NCI-H2227 (cell line): ENCODE measurements at regions not wholly inside any gene's neighbourhood (a gene's known extent, or its start where the extent isn't known, plus 50 kb on each side); places are given as distances from the start of the nearest gene placed in this dataset.
A peak's percentile ranks its signal among the peaks of the same experiment; 100 is the strongest.

Experiments used
- DNase-seq: peaks from one replicate; lab custom pipeline; 2025; ENCODE audit not compliant: unreplicated experiment; lab: John Stamatoyannopoulos, UW

DNA sequence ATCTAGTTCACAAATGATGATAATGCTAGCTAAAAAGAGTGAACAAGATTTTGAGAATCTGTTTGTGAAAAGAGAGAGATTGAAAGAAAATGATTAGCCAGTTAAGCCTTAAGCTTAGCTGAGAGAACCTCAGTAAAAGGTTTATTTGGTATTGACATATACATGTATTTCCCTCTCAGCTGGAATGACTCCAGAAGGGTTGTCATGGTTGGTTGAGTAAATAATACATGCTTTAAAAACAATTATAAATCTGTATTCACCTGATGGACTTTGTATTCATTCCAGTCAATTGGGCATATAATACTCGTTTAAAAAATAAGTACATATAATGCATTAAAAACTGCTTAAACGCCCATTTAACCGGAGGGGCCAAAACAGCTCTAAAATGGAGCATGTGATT lies 181.4 kb downstream of the GRB14 start:
- DNase-seq: no peak

DNA sequence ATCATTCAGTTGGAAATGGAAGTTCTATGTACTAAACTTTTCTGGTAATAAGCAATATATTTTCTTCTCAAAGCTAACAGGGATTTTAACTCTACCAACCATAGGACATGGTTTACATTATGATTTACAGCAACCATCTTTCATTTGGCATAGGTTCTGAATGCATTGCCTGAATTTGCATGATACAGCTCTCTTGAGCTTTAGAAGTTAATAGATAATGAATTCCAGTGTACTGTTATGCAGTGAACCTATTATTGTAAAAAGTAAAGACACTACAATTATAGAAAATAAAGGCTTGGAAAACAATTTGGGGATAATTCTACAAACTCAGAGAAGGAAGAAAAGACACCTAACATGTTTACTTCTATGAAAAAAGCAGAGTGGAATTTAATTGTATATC lies 182.0 kb downstream of the GRB14 start:
- no peak for DNase-seq

DNA sequence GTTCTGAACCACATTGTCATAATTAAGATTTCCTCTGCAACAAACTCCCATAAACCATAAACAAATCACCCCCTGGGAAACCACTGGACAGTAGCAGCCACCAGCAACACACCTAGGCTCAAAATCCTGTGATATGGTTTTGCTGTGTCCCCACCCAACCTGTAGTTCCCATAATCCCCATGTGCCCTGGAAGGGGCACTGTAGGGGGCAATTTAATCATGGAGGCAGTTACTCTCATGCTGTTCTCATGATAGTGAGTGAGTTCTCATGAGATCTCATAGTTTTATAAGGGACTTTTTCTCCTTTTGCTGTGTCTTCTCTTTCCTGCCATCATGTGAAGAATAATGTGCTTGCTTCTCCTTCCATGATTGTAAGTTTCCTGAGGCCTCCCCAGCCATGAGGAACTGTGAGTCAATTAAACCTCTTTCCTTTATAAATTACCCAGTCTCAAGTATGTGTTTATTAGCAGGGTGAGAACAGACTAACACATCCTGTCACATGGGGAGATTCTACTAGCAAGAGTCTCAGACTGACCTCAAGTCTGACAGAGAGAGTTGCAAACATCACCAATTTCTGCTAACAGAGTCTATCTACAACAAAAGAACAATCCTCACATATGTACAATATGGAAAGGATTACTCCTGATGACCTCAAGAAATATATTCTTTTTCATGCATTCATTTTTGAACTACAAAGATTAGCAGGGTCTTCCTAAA lies 182.6 kb downstream of the GRB14 start:
- no peak for DNase-seq

DNA sequence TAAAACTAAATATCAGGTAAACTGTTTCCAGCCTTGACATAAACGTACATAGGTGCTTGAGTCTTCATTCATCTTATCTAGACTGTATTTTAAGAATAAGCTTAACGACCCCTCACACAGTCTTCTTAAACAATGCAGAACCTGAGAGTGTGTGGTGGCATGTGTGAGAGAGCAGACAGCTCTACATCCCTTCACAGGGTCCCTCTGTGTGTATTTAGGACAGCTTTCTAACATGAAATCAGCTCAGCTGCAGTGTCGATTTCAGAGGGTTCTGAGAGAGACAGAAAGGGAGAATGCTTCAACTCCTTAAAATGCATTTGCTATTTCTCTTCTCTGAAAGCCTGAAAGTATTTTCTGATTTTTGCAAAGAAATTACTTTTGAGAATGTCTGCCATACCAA lies 185.2 kb downstream of the GRB14 start:
- DNase-seq: no peak

DNA sequence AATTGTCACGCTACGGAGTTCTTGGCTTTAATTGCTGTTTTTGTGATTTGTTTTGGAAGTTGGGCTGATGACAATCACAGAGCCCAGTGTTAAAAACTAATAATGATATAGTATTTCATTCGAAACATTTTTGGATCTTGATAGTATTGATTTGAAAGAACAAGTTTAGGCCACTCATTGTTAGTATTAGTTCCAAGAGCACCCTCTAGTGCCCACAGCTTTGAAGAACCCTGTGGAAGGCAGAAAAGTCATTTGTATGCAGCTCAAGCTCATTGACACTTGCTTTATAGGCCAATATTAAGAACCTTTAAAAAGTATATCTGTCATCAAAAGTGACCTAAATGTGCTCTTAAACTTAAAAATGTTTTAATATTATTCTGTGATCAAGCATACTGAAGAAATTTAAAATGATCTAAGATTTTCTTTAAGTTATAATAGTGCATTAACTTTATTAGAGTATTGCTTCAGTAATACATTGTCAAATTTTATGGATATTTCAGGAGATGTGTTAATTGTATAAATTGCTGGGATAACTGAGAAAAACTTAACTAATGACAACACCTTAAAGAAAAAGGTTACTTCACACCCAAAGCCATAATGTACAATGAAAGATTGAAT lies 191.0 kb downstream of the GRB14 start:
- DNase-seq: peak; percentile 76

DNA sequence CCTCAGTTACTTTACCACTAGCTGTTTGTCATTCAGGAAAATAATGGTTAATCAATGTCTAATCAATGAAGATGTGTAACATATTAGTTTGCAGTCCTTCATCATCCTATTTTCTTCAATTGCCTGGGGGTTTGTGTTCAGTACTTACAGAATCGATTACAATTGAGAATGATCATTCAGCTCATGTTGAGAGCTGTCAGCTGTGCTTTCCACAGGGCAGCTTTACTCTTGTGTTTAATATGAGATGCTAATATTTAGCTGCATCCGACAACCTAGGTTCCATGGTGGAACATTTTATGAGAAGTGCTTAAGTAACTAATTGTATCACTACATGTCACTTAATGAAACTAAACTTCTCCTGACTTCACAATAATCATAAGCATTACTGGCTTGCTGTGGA lies 191.9 kb downstream of the GRB14 start:
- no peak for DNase-seq

DNA sequence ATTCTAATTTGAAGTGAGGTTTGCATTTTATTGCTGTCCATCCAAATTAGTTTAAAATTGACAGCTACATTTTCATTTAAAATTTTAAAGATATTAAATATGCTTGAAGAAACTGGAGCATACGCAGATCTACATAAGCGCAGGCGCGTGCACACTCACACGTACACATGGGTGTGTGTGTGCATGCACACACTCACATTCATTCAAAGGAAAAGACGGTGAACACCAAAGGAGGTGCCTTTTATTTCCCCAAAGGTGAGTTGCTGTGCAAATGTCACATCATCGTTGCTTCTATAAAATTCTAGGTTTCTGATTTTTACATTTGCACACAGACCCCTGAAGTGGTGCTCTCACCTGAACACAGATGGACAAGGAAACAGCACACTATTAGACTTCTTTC lies 194.2 kb downstream of the GRB14 start:
- no peak for DNase-seq

DNA sequence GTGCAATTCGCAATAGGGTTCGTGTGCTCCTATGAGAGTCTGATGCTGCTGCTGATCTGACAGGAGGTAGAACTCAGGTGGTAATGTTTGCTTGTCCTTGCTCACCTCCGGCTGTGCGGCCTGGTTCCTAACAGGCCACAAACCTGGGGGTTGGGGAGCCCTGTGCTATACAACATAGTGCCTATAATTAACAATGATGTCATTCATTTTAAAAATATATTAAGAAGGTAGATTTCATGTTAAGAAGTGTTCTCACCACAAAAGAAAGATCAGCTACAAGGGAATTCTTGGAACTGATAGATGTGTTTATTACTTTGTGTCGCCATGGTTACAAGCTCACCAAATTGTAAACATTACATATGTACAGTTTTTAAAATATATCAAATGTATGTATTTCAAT lies 200.5 kb downstream of the GRB14 start:
- DNase-seq: no peak

DNA sequence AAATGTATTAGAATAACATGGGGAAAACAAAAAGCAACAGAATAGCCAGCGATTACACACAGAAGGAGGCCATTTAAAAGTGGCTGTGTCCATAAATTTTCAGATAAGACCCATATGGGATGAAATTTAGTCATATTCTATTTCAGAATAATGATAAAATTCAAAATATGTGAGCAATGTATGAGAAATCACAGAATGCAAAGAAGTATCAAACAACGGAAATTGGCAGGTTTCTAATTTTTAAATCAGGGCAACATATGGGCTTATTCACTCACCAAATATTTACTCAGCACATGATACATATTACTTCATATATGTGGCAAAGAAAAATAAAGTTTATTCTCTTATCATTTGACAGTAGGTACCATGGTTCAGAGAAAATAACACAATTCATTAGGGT lies 208.5 kb downstream of the GRB14 start:
- no peak for DNase-seq

DNA sequence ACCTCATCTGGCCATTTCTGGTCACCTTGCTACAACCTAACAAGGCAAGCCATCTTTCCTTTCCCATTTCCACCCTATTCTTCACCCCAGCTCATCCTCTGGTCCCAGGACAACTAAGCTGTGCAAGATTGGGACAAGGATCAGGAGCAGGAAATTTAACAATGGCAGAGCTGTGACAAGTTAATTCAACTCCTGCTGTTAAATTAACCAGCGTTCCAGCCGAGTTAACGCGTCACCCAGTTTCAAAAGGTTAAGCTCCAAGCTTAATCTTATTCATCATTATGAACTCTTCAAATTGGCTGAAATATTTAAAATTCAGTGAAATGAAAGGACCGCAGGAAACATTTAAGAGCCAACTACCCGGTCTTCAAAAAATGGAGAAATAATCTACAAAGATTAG lies 231.9 kb downstream of the GRB14 start:
- DNase-seq: no peak

DNA sequence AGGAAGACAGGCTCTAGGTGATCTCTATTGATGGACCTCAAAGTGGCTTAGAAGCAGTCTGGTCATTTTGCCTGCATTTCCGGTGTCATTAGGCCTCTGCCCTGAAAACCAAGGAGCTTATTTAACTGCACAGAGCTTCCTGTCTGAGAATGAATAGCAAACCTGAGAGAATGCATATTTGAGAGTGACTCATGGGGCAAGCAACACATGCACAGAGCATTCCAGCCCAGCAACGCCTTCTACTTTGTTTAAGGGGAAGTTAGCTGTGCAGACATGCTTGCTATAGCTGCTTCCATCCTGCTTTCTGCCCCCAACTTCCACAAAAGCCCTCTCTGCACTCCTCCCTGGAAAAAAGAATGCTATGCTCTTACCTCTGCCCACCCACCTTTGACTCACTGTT lies 232.8 kb downstream of the GRB14 start:
- no peak for DNase-seq

DNA sequence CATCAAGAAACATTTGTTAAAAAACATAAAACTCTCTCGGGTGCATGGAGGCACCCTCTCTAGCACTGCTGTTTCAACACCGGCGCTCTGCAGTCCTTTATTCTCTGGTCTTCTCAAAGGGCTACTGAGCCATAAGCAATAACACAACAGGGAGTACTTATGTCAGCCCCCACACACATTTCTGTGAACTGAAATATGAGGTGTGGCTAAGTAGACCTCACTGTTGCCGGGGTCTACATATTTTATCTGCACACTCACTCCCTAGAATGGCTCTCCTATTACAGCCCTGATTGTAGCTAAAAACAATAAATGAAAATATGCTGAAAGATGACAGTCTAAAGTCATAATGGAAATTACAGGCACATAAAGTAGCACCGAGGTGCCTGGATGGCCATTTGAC lies 235.1 kb downstream of the GRB14 start:
- DNase-seq: no peak

DNA sequence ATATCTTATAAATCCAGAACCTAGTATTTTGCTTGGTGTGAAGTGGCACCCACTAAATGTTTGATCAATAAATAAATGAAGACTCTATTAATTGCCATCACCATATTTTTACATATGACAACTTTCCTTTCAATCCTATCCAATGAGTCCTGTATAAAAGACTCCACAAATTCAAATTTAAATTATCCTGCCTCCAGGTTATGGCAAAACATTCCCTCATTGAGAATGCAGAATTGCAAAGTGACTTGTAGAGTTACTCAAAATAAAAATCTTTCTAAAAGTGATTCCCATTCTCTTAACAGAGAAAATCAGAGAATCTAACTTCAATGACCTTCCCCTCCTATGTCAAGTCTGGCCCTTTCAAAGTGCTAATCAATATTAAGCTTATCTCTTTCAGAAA lies 236.8 kb downstream of the GRB14 start:
- DNase-seq: no peak

DNA sequence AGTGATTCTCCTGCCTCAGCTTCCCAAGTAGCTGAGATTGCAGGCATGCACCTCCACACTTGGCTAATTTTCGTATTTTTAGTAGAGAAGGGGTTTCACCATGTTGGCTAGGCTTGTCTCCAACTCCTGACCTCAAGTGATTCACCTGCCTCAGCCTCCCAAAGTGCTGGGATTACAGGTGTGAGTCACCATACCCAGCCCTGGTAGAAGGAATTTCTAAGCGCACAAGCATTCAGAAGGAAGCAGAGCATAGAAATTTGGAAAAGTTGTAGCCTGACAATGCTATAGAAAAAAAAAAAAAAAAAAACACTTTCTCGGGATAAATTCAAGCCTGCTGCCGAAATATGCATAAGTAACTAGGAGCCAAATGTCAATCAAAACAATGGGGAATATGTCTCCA lies 249.4 kb downstream of the GRB14 start:
- DNase-seq: no peak

DNA sequence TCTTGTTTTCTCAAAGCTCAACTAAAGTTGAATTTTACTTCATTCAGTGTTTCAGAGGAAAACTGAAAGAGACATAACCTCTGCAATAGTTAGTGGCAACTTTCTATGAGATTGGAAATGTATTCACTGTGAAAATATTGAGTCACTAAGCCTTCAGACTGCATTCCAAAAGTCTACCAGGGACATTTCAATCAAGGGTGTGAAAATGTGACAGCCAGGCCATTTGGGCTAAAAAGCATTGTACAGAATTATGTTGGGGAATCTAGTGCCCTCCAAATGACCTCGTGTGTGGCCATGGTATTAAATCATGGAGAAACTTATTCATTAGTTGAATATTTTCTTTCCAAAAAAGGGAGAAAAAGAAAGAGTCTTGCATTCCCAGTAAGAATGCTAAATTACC lies 251.9 kb downstream of the GRB14 start:
- DNase-seq: no peak

DNA sequence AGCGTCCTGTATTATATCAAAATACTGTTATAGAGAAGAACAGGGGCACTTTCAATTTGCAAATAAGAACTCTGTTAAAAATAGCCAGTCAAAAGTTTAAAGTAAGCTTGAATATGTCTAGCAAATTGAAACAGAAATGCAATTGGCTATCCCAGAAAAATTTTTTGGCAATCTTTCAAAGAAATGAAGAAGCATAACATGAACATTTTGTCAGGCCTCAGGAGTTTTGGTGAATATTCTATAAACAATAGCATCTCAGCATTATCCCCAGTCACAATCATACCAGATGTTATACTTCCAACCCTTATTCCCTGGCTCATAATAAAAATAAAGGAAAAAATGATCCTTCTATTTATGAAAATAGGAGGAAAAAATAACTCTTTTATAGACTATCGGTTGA lies 252.4 kb downstream of the GRB14 start:
- no peak for DNase-seq

DNA sequence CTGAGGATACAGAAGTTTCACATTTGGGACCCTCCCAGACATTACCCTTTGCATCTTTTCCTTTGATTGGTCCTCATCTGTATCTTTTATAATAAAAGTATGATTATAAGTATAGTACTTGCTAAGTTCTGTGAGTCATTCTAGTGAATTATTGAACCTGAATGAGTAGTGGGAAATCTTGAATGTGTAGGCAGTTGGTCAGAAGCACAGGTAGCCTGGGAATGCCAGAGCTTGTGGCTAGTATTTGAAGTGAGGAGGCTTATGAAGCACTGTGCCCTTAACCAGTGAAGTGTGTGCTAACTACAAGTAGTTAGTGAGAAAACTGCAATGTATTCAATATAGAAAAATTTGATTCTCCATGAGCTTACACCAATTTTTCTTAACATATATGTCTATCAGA lies 257.6 kb downstream of the GRB14 start:
- no peak for DNase-seq

DNA sequence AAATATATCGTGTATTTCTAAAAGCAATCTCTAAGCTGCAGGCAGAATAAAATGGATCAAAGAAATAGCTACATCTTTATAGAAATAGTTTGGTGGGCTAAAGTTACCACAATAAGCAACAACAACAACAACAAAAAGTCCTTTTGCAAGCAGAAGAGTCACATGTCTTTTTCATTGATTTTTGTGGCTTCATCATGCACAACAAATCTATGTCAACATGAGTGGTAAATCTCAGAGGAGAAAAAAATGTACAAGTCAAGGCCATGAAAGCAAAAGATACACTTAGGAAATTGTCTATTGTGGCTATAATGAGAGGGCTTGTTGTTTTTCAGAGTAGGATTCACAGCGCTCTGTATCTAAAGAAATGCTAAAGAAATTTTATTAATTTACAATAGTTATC lies 269.7 kb downstream of the GRB14 start:
- DNase-seq: no peak

DNA sequence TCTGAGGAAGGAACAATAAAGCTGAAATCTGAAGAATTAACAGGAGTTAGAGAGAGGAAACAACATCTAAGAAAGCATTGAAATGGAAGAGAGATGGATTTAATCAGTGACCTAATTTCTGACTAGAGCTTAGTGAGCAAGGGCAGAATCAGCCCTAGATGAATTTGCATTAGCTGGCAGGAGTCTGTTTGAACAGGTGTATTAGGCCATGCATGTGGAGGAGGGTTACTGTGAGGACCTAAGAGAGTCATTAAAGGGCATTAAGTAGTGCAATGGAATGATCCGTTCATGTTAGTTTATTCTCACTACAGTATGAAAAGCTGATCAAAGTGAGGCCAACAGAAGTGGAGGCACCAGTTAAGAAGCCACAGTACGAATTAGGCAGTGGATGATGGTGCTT lies 285.3 kb downstream of the GRB14 start:
- no peak for DNase-seq

DNA sequence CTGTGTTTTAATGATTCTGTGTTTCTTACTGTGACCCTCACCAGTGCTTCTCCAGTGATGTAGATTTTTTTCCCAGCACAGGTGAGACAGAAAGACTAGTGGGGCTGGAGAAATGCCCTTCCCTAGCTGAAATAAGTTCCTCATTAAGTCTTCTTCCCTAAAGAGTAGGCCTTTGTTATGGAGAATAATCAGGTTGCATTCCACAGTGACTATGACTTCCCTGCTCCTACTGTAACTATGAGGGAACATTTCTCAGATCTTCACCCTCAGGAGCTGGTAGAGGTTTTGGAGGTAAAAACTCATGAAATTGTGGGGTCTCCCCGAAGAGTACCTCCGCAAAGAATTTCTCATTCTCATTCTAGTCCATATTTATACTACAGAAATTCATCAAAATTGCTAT lies 286.2 kb downstream of the GRB14 start:
- no peak for DNase-seq

DNA sequence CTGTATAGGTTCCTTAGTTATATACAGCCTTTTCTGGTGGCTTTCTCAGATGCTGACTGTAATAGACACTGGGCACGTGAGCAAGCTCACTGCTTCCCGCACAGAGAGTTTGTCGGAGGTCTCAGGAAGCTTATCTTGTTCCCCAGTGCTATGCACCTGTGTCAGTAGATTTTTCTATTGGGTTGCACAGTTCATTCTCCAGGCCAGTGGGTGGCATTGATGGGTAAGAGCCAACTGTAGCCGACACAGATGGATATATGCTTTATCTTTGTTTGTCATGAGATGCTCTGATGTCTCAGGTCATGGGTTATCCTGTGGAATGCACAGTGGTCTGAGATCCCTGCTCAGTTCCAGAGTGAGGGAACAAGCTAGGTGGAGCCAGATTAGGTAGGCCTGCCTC lies 293.0 kb downstream of the GRB14 start:
- no peak for DNase-seq

DNA sequence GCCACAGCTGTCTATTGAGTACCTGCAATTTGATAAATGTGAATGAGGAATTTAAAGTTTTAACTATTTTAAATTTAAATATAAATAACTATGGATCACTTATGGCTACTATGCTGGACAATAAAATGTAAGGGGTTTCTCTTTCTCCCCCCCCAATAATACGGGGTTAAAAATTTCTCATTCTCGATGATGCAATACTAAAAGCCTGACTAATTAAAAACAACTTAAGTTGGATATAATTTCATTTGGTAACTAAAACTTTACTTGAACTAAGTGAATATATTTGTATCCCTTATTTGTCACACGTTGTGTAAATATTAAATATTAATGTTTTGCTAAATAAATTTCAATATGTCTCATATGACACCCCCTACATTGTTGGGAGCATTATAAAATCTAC lies 297.3 kb downstream of the GRB14 start:
- no peak for DNase-seq

DNA sequence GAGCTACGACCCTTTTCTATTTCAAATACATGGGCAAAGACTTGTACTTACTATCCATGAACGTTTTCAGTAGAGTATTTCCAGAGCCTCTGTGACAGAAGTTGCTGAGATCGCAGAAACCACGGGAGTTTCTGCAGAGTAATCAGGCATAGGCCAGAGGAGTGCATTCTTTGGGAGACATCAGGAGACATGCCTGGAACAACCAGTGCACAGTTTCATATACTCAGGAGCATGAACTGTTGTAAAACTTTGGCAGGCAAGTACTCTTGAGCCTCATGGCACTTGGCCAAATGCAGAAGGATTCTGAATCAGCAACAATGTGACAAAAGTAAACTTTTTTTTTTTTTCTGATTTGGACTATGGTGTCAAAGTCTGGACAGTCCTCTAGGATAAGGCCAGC lies 307.1 kb downstream of the GRB14 start:
- DNase-seq: no peak
